Mucosa of descending colon (tissue), 3 donors: ENCODE measurements at regions not wholly inside any gene's neighbourhood (a gene's known extent, or its start where the extent isn't known, plus 50 kb on each side); places are given as distances from the start of the nearest gene placed in this dataset.
"Not testable (repeated sequence)": the region's sequence is repeated elsewhere in the genome, so short reads cannot be mapped to it uniquely, and the experiment has no call there.

ENCODE experiments used
- ATAC-seq: fragments of 200-7000 bp; cut with Tn5 transposase; one replicate; pipeline ENCODE4 v1.9.1; 2020; ENCODE audit warnings: mild to moderate bottlenecking, moderate library complexity
- DNase-seq, 3 donors: peaks; one replicate each; pipeline ENCODE4 v3.0.0-alpha.2; 2020
- H3K36me3 ChIP-seq: fragments of 200-600 bp; one replicate; pipeline ENCODE4 v1.8.0; 2021; ENCODE audit warnings: low read depth, mild to moderate bottlenecking
- H3K4me1 ChIP-seq: fragments of 200-600 bp; one replicate; pipeline ENCODE4 v1.8.0; 2021; ENCODE audit warnings: low read depth, mild to moderate bottlenecking
- H3K4me3 ChIP-seq: fragments of 200-600 bp; one replicate; pipeline ENCODE4 v1.8.0; 2021; ENCODE audit warnings: mild to moderate bottlenecking
- H3K9me3 ChIP-seq: fragments of 200-600 bp; one replicate; pipeline ENCODE4 v1.8.0; 2021; ENCODE audit warnings: mild to moderate bottlenecking
- intact Hi-C, 2 donors: fragments of 100-400 bp; cut with DNase I in 1 of 2; cut with micrococcal nuclease in 1 of 2; formaldehyde crosslinking; loops; one replicate each; pipeline versions ENCODE4 v1.11.0 to v1.11.1; 2022; cut with DNase I, micrococcal nuclease
- TF ChIP-seq, protein P1 (sequence below): fragments of 200-600 bp; IDR thresholded peaks from one replicate; pipeline ENCODE4 v1.8.0; 2022; ENCODE audit warnings: antibody characterized with exemption, mild to moderate bottlenecking
- donor health status: DM: no; HTN: no; CAD: no; lungs with moderate emphysema.
- donor health status: DM: no; HTN: no; CAD: no.
- donor health status: DM: no; HTN: yes; CAD: no.

DNA sequence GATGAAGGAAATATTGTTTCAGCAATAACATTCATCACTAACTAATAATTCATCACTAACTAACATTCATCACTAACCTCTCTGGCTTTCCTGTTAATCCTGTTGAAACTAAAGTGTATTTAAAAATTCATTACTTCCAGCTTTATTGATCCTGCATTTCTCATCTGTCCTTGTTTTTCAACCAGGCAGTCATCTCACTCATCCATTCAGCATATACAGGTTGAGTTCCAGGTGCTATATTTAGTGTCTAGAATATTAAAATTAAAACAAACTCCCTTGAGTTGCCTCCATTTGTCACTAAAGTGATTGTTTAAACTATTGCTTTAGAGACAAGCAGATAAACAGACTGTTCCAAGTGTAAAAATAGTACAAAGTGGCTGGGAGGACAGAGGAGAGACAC is 58.1 kb downstream of the ATXN7L3B start:
- ATAC-seq (no peak), DNase-seq (no peak)
- H3K36me3 ChIP-seq: no peaks in the 10 kb centered on the region
- intact Hi-C loops: no loop called here
- no peak overlapping the region for H3K4me3 ChIP-seq
- H3K4me1 ChIP-seq: no peaks in the 10 kb centered on the region
- TF ChIP-seq, protein P1, sequence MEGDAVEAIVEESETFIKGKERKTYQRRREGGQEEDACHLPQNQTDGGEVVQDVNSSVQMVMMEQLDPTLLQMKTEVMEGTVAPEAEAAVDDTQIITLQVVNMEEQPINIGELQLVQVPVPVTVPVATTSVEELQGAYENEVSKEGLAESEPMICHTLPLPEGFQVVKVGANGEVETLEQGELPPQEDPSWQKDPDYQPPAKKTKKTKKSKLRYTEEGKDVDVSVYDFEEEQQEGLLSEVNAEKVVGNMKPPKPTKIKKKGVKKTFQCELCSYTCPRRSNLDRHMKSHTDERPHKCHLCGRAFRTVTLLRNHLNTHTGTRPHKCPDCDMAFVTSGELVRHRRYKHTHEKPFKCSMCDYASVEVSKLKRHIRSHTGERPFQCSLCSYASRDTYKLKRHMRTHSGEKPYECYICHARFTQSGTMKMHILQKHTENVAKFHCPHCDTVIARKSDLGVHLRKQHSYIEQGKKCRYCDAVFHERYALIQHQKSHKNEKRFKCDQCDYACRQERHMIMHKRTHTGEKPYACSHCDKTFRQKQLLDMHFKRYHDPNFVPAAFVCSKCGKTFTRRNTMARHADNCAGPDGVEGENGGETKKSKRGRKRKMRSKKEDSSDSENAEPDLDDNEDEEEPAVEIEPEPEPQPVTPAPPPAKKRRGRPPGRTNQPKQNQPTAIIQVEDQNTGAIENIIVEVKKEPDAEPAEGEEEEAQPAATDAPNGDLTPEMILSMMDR: no peak
- no peaks in the 10 kb centered on the region for H3K9me3 ChIP-seq

DNA sequence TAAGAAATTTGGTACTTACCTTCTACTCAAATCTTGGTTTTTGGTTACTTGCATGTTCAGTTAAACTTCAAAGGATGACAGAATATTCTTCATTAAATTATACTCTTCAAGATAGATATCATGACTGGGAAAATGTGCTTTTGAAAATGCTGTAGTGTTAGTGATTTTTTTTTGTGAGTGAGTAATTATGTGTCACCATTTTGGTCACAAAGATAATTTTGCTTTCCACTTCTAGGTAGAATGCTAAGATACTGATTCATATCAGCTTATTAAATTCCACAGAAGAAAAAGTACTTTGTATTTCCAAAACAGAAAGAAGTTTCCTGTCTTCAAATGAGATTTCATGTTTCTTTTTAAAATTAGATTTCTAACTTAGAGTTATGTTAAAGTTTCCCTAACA is 61.2 kb downstream of the ATXN7L3B start:
- no peak for ATAC-seq
- H3K4me1 ChIP-seq: no peaks in the 10 kb centered on the region
- H3K36me3 ChIP-seq: no peaks in the 10 kb centered on the region
- intact Hi-C loops: no loop called here
- no peak for DNase-seq
- TF ChIP-seq, protein P1: no peak
- H3K9me3 ChIP-seq: no peaks in the 10 kb centered on the region
- no peak overlapping the region for H3K4me3 ChIP-seq

DNA sequence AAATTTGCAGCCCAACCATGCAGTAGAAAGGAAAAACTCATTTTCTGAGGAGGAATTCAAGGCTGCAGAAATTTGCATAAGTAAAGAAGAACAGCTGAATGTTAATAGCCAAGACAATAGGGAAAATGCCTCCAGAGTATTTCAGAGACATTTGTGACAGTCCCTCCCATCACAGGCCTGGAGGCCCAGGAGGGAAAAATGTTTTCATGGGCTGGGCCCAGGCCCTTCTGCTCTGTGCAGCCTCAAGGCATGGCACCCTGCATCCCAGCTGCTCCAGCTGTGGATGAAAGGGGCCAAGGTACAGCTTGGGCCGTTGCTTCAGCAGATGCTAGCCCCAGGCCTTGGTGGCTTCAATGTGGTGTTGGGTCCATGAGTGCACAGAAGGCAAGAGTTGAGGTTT is 62.3 kb downstream of the ATXN7L3B start:
- intact Hi-C loops: no loop called here
- no peak overlapping the region for H3K4me3 ChIP-seq
- no peaks in the 10 kb centered on the region for H3K9me3 ChIP-seq
- H3K36me3 ChIP-seq: no peaks in the 10 kb centered on the region
- TF ChIP-seq, protein P1: no peak
- H3K4me1 ChIP-seq: no peaks in the 10 kb centered on the region
- ATAC-seq (no peak), DNase-seq (no peak)

DNA sequence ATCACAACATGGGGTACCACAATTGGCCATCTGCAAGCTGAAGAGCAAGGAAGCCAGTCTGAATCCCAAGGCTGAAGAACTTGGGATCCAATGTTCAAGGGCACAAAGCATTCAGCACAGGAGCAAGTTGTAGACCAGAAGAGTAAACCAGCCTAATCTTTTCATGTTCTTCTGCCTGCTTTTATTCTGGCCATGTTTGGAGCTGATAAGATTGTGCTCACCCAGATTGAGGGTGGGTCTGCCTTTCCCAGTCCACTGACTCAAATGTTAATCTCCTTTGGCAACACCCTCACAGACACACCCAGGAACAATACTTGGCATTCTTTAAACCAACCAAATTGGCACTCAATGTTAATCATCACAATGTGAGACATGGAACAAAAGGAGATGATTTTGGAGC is 63.2 kb downstream of the ATXN7L3B start:
- H3K4me3 ChIP-seq, DNase-seq, ATAC-seq, intact Hi-C loops, H3K9me3 ChIP-seq, H3K36me3 ChIP-seq, H3K4me1 ChIP-seq: not testable (repeated sequence)

DNA sequence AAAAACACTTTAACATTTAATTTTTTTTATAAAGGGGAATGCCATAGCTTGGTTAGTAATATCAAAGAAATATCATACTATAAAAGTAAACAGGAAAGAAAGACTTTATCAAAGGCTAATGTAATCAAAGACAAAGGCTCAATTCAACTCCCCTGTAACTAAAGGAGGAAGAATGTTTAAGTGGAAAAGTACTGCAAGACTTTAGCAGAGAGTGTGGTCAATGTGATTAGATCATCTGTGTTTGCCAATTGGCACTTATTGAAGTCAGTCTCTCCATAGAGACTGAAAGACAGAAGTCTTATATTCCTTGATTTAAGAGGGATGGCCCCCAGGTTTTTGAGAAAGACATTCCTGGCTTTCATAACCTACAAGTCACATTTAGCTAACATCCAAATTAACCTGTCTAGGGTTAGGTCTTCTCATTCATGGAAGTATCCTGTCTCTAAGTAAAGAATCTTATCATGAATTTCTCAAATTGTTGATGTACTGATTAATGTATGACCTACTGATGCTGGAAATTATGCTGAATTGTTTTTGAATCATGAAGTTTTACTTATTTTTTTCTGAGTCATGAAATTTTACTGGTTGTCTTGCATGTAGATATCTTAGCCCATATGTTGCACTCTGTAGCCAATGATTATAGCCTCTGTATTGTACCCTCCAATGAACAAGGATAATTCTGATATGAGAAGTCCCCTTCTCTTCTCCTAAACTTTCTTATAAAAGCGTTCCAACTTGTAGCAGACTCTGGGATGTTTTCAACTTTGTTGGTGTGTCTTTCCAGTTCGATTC is 65.4 kb downstream of the ATXN7L3B start:
- DNase-seq: no peak
- Histone ChIP-seq H3K9me3 (no peaks in the 10 kb centered on the region), H3K4me1 (no peaks in the 10 kb centered on the region), H3K4me3 (no peak overlapping the region), H3K36me3 (no peaks in the 10 kb centered on the region)
- intact Hi-C loops: no loop called here
- ATAC-seq: no peak
- TF ChIP-seq, protein P1: no peak

DNA sequence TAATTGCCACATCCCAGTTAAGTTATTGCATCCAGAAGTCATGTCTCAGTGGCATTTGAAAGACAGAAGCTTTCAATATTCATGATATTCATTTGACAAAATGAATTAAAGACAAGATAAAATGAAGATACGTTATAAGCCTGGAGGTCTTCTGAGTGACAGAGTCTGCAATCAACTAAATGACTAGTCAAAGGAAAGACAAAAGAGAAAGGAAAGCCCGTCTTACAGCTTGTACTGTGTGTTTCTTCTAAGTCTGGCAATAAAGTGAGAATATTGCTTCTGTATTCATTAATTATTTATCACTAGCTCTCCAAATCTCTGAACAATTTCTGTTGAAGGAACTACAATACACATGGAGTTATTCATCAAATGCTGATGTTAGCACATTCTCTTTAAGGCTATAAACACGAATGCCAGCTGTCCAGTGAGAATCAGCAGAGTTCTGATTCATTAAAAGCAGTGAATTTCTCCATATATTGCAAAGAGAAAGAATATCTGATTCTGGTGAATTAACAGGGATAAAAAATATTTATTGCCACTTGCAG is 70.7 kb downstream of the ATXN7L3B start:
- ATAC-seq (no peak), DNase-seq (no peak)
- Histone ChIP-seq H3K9me3 (no peaks in the 10 kb centered on the region), H3K4me1 (no peaks in the 10 kb centered on the region), H3K4me3 (no peak overlapping the region), H3K36me3 (no peaks in the 10 kb centered on the region)
- TF ChIP-seq, protein P1: no peak
- intact Hi-C loops: no loop called here
